ENCODE measurements at regions not wholly inside any gene's neighbourhood (a gene's known extent, or its start where the extent isn't known, plus 50 kb on each side); places are given as distances from the start of the nearest gene placed in this dataset.

DNA sequence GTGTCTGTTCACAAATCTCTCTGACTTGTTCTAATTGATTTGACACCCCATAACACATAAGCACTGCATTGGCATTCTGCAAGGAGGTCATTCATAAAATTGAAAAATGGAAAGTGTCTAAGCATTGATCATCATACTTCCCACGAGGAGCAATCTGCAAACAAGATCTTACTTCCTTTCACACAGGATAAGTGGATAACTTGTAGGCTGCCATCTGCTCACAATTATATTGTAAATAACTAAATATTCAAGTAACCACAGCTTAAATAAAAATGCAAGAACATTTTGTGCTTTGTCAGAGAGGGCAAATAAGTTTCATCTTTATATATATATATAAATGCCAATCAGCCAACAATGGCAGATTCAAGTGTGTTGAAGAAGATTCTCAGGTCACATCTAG lies 264.8 kb upstream of the ZC3H12C start:
- Mint-ChIP-seq H3K27ac (no peak overlapping the region), H3K9me3 (no peaks in the 10 kb centered on the region), H3K4me3 (no peak overlapping the region), H3K4me1 (no peaks in the 10 kb centered on the region), H3K36me3 (no peaks in the 10 kb centered on the region), H3K27me3 (ENCODE audit: insufficient read depth, low read depth) (no peaks in the 10 kb centered on the region)
- Histone ChIP-seq H3K9me3 (ENCODE audit: low read depth) (no peaks in the 10 kb centered on the region), H3K27me3 (no peaks in the 10 kb centered on the region), H2AFZ (replicated peaks) (no peak overlapping the region), H3K36me3 (no peaks in the 10 kb centered on the region), H3K27ac (no peak overlapping the region), H3K4me1 (no peaks in the 10 kb centered on the region), H3K4me2 (no peak overlapping the region), H3K4me3 (no peak overlapping the region), H3F3A (ENCODE audit: low read depth) (no peaks in the 10 kb centered on the region), H3K79me2 (ENCODE audit: low read depth) (no peaks in the 10 kb centered on the region), H3K9ac (no peak overlapping the region), H4K20me1 (ENCODE audit: low read depth) (no peaks in the 10 kb centered on the region)
- DNase-seq (ENCODE audit: low spot score): no peak
- no peak for TF ChIP-seq EZH2 (IDR thresholded peaks at IDR 0.05)
- TF ChIP-seq EZH2phosphoT487 (IDR thresholded peaks at IDR 0.05): no peak
- TF ChIP-seq, protein P1, sequence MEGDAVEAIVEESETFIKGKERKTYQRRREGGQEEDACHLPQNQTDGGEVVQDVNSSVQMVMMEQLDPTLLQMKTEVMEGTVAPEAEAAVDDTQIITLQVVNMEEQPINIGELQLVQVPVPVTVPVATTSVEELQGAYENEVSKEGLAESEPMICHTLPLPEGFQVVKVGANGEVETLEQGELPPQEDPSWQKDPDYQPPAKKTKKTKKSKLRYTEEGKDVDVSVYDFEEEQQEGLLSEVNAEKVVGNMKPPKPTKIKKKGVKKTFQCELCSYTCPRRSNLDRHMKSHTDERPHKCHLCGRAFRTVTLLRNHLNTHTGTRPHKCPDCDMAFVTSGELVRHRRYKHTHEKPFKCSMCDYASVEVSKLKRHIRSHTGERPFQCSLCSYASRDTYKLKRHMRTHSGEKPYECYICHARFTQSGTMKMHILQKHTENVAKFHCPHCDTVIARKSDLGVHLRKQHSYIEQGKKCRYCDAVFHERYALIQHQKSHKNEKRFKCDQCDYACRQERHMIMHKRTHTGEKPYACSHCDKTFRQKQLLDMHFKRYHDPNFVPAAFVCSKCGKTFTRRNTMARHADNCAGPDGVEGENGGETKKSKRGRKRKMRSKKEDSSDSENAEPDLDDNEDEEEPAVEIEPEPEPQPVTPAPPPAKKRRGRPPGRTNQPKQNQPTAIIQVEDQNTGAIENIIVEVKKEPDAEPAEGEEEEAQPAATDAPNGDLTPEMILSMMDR (IDR thresholded peaks at IDR 0.05): no peak

DNA sequence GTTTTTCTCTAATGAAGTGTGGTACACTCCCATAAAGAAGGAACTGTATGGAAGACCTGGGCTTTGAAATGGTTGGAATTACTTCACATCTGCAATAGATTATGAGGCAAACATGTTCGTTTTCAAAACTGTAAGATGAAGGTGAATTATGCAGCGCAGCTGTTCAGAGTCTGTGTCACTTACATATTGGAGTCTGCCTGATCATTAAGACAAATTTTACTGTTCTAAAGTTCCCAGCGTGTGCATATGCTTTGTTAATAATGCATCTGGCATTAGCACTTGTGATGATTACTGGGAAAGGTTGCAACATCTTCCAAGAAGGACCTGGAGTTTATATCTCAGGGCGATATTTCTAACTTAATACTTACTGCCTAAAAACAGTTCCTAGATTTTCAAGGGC lies 255.2 kb upstream of the ZC3H12C start:
- Histone ChIP-seq H3K36me3 (no peaks in the 10 kb centered on the region), H3K9me3 (ENCODE audit: low read depth) (no peaks in the 10 kb centered on the region), H3F3A (ENCODE audit: low read depth) (no peaks in the 10 kb centered on the region), H3K4me2 (no peak overlapping the region), H3K4me3 (no peak overlapping the region), H3K79me2 (ENCODE audit: low read depth) (no peaks in the 10 kb centered on the region), H2AFZ (replicated peaks) (no peak overlapping the region), H3K27me3 (no peaks in the 10 kb centered on the region), H3K9ac (no peak overlapping the region), H3K4me1 (no peaks in the 10 kb centered on the region), H3K27ac (no peak overlapping the region), H4K20me1 (ENCODE audit: low read depth) (no peaks in the 10 kb centered on the region)
- Mint-ChIP-seq H3K27ac (no peak overlapping the region), H3K4me3 (no peak overlapping the region), H3K27me3 (ENCODE audit: insufficient read depth, low read depth) (no peaks in the 10 kb centered on the region), H3K4me1 (no peaks in the 10 kb centered on the region), H3K36me3 (no peaks in the 10 kb centered on the region), H3K9me3 (peaks cover 4% of the 10 kb centered on the region)
- no peak for DNase-seq (ENCODE audit: low spot score)
- TF ChIP-seq, protein P1 (IDR thresholded peaks at IDR 0.05): no peak
- TF ChIP-seq EZH2 (IDR thresholded peaks at IDR 0.05) (no peak), EZH2phosphoT487 (IDR thresholded peaks at IDR 0.05) (no peak)

DNA sequence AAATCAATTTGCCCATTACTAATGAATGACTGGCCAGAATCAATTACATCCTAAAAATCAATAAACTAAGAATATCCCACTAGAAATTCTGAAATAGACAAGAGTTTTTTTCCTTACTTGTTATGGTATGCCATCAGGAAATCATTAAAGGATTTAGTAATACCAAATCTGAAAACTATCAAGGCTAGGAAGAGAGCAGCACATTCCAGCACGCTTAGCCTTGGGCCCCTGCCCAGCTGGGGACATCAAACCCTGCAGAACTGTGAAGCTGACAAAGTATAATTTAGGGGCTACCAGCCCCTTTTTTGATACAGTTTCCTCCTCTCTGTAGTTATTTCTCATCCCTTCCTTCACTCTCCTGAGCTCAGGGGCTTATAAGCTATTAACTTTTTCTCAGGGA lies 247.8 kb upstream of the ZC3H12C start:
- H3K4me2 ChIP-seq: no peak overlapping the region
- Mint-ChIP-seq H3K9me3 (peaks cover 2% of the 10 kb centered on the region), H3K27ac (no peak overlapping the region), H3K4me3 (no peak overlapping the region), H3K4me1 (peaks cover 22% of the 10 kb centered on the region), H3K27me3 (ENCODE audit: insufficient read depth, low read depth) (no peaks in the 10 kb centered on the region), H3K36me3 (no peaks in the 10 kb centered on the region)
- no peak overlapping the region for H3K4me3 ChIP-seq
- H3K27me3 ChIP-seq: no peaks in the 10 kb centered on the region
- no peak overlapping the region for H2AFZ ChIP-seq (replicated peaks)
- no peaks in the 10 kb centered on the region for H3K36me3 ChIP-seq
- no peak for DNase-seq (ENCODE audit: low spot score)
- no peak overlapping the region for H3K9ac ChIP-seq
- H3K4me1 ChIP-seq: no peaks in the 10 kb centered on the region
- no peak overlapping the region for H3K27ac ChIP-seq
- TF ChIP-seq EZH2 (IDR thresholded peaks at IDR 0.05): no peak
- TF ChIP-seq, protein P1 (IDR thresholded peaks at IDR 0.05): no peak
- no peaks in the 10 kb centered on the region for H3K9me3 ChIP-seq (ENCODE audit: low read depth)
- no peaks in the 10 kb centered on the region for H4K20me1 ChIP-seq (ENCODE audit: low read depth)
- no peaks in the 10 kb centered on the region for H3K79me2 ChIP-seq (ENCODE audit: low read depth)
- no peaks in the 10 kb centered on the region for H3F3A ChIP-seq (ENCODE audit: low read depth)

DNA sequence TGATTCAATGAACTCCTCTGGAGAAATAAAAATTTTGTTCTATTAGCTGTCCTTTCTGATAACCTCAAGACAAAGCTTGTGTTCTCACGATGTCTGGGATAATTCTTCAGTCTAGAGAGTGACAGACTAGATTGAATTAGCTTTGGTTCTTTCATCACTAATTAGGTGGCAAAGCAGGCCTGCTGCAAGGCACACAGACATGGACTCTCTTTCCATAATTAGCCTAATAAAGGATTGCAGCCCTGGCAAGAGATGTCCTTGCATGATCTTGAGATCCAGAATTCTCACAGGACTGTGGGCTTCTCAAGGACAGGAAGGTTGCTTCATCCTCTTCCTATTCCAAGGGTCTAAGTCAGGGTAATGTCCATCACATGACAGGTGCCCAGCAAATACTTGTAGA lies 245.6 kb upstream of the ZC3H12C start:
- Histone ChIP-seq H3K27me3 (no peaks in the 10 kb centered on the region), H3K4me1 (no peaks in the 10 kb centered on the region), H3K27ac (no peak overlapping the region), H3K9ac (no peak overlapping the region), H3F3A (ENCODE audit: low read depth) (no peaks in the 10 kb centered on the region), H4K20me1 (ENCODE audit: low read depth) (no peaks in the 10 kb centered on the region), H3K4me2 (no peak overlapping the region), H3K9me3 (ENCODE audit: low read depth) (no peaks in the 10 kb centered on the region), H3K79me2 (ENCODE audit: low read depth) (no peaks in the 10 kb centered on the region), H3K4me3 (no peak overlapping the region), H2AFZ (replicated peaks) (no peak overlapping the region), H3K36me3 (no peaks in the 10 kb centered on the region)
- H3K27ac Mint-ChIP-seq: no peak overlapping the region
- H3K27me3 Mint-ChIP-seq (ENCODE audit: insufficient read depth, low read depth): no peaks in the 10 kb centered on the region
- H3K4me3 Mint-ChIP-seq: no peak overlapping the region
- no peak for DNase-seq (ENCODE audit: low spot score)
- H3K9me3 Mint-ChIP-seq: no peaks in the 10 kb centered on the region
- peaks cover 23% of the 10 kb centered on the region for H3K4me1 Mint-ChIP-seq
- TF ChIP-seq, protein P1 (IDR thresholded peaks at IDR 0.05): no peak
- TF ChIP-seq EZH2 (IDR thresholded peaks at IDR 0.05): no peak
- TF ChIP-seq EZH2phosphoT487 (IDR thresholded peaks at IDR 0.05): no peak
- H3K36me3 Mint-ChIP-seq: no peaks in the 10 kb centered on the region
